Endodermal cell (in vitro differentiated cells): ENCODE measurements at regions not wholly inside any gene's neighbourhood (a gene's known extent, or its start where the extent isn't known, plus 50 kb on each side); places are given as distances from the start of the nearest gene placed in this dataset.

Experiments used
- DNase-seq: peaks from one replicate; pipeline ENCODE4 v3.0.0-alpha.2; 2017
- H3K27ac ChIP-seq: 2 replicates; pipeline ENCODE4 v1.5.1; 2013; ENCODE audit warnings: mild to moderate bottlenecking, low read depth, low read length, moderate library complexity
- H3K27me3 ChIP-seq: 2 replicates; pipeline ENCODE4 v1.6.1; 2013; ENCODE audit warnings: mild to moderate bottlenecking, low read length, moderate library complexity; ENCODE audit not compliant: insufficient read depth, control insufficient read depth, poor library complexity, severe bottlenecking
- H3K36me3 ChIP-seq: 2 replicates; pipeline ENCODE4 v1.7.0; 2013; ENCODE audit warnings: mild to moderate bottlenecking, low read length, moderate library complexity; ENCODE audit not compliant: control insufficient read depth, insufficient read depth
- H3K4me1 ChIP-seq: one replicate; pipeline ENCODE4 v1.7.0; 2013; ENCODE audit warnings: low read length; ENCODE audit not compliant: control insufficient read depth, insufficient read depth
- H3K4me3 ChIP-seq: 2 replicates; pipeline ENCODE4 v1.5.1; 2013; ENCODE audit warnings: mild to moderate bottlenecking, low read length, moderate library complexity
- H3K9ac ChIP-seq: 2 replicates; pipeline ENCODE4 v1.6.1; 2013; ENCODE audit warnings: mild to moderate bottlenecking, low read length, moderate library complexity; ENCODE audit not compliant: poor library complexity, severe bottlenecking; ENCODE audit errors: extremely low read depth
- H3K9me3 ChIP-seq: 2 replicates; pipeline ENCODE4 v1.6.1; 2013; ENCODE audit warnings: mild to moderate bottlenecking, low read length, moderate library complexity; ENCODE audit not compliant: control insufficient read depth
- H3K27ac Mint-ChIP-seq: 2 replicates; pipeline ENCODE4 v1.8.0; 2020; ENCODE audit warnings: mixed read lengths
- H3K27me3 Mint-ChIP-seq: 2 replicates; pipeline ENCODE4 v1.8.0; 2021; ENCODE audit warnings: mild to moderate bottlenecking, mixed read lengths; ENCODE audit not compliant: insufficient read depth
- H3K36me3 Mint-ChIP-seq: 2 replicates; pipeline ENCODE4 v1.8.0; 2020; ENCODE audit warnings: low read depth, mixed read lengths
- H3K4me1 Mint-ChIP-seq: 2 replicates; pipeline ENCODE4 v1.8.0; 2020; ENCODE audit warnings: mixed read lengths
- H3K4me3 Mint-ChIP-seq: 2 replicates; pipeline ENCODE4 v1.8.0; 2020; ENCODE audit warnings: mild to moderate bottlenecking, moderate library complexity, mixed read lengths
- H3K9me3 Mint-ChIP-seq: 2 replicates; pipeline ENCODE4 v1.8.0; 2020; ENCODE audit warnings: mild to moderate bottlenecking, mixed read lengths
- WGBS, 2 experiments: methylation state at CpG; one replicate each; pipeline versions ENCODE4 v1.1.5 to v1.1.7; 2013; ENCODE audit warnings: missing lambda C conversion rate in 2 of 2, mixed read lengths in 1 of 2; ENCODE audit not compliant: insufficient coverage in 1 of 2, insufficient read length in 1 of 2; 5-methylcytosine and 5-hydroxymethylcytosine counted together
- TF ChIP-seq, protein P1 (sequence below): fragments of 200-600 bp; sonication (generic); conservative IDR thresholded peaks from 2 replicates; pipeline ENCODE4 v1.5.0; 2021; ENCODE audit warnings: antibody characterized with exemption, mild to moderate bottlenecking

DNA sequence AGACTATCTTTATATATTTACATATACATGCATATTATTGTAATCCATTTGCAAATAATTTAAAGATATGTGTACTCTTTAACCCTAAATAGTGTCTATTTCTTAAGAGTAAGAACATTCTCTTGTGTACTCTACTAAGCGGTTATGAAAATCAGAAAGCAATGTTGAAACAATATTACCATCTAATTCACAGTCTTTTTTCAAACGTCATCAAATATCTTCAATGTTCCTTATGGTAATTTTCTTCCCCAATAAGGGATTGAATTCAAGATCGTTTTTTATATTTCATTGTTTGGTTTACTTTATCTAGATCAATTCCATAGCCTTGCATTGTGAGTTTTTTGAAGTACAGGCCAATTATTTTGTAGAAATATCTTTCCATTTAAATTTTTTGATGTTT, 1647.4 kb upstream of the PRR20A start:
- no peak for DNase-seq
- Mint-ChIP-seq H3K9me3 (peaks cover 7% of the 10 kb centered on the region), H3K4me1 (peaks cover 11% of the 10 kb centered on the region), H3K27me3 (no peaks in the 10 kb centered on the region), H3K4me3 (no peak overlapping the region), H3K36me3 (peaks cover 2% of the 10 kb centered on the region), H3K27ac (no peak overlapping the region)
- TF ChIP-seq, protein P1, sequence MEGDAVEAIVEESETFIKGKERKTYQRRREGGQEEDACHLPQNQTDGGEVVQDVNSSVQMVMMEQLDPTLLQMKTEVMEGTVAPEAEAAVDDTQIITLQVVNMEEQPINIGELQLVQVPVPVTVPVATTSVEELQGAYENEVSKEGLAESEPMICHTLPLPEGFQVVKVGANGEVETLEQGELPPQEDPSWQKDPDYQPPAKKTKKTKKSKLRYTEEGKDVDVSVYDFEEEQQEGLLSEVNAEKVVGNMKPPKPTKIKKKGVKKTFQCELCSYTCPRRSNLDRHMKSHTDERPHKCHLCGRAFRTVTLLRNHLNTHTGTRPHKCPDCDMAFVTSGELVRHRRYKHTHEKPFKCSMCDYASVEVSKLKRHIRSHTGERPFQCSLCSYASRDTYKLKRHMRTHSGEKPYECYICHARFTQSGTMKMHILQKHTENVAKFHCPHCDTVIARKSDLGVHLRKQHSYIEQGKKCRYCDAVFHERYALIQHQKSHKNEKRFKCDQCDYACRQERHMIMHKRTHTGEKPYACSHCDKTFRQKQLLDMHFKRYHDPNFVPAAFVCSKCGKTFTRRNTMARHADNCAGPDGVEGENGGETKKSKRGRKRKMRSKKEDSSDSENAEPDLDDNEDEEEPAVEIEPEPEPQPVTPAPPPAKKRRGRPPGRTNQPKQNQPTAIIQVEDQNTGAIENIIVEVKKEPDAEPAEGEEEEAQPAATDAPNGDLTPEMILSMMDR, result no peak
- WGBS, 2 experiments, result 93 to 95% methylated on average over 2 of the region's 3 CpGs
- Histone ChIP-seq H3K9me3 (peaks cover 10% of the 10 kb centered on the region), H3K36me3 (no peaks in the 10 kb centered on the region), H3K27ac (no peak overlapping the region), H3K4me1 (no peaks in the 10 kb centered on the region), H3K27me3 (no peaks in the 10 kb centered on the region), H3K9ac (no peak overlapping the region), H3K4me3 (no peak overlapping the region)

DNA sequence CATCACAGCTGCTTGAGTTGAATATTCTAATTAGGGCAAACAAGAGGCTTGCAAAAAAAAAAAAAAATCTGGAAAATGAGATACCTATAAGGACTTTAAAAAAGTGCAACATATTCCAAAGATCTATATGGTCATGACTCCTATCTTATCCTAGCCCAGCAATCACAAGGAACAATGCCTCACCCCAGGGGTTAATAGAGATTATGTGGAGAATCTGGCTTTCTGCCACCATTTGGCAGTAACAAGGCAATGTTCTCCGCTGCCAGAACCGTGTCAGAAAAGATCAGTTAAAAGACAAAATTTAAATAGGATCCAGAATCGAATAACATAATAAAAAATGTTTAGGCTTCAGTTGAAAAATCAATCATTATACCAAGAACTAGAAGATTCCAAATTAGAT, 1643.2 kb upstream of the PRR20A start:
- 85 to 90% methylated on average over 2 of the region's 3 CpGs for WGBS, 2 experiments
- peaks cover 22% of the 10 kb centered on the region for H3K4me1 Mint-ChIP-seq
- peak; percentile 48 for DNase-seq

DNA sequence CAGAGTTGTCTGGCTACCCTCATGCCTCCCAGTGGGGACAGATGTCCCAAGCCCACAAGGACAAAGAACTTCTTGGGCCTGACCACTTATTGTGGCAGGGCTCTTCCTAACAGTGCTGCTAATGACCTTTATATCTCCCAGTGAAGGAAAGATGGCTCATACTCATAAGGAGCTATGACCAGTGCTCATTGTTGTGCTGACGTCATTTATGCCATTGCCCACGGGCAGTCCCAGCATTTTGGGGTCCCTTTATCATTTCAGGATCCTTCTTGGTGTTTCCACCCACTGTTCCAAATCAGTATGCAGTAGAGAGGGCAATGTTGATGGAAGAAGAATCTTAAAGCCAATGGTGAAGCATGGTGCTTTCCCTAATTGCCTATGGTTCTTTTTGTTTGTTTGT, 1640.0 kb upstream of the PRR20A start:
- H3K27me3 Mint-ChIP-seq, result no peaks in the 10 kb centered on the region
- Histone ChIP-seq H3K4me1 (no peaks in the 10 kb centered on the region), H3K9ac (no peak overlapping the region), H3K27me3 (no peaks in the 10 kb centered on the region), H3K36me3 (no peaks in the 10 kb centered on the region), H3K27ac (no peak overlapping the region), H3K9me3 (peaks cover 21% of the 10 kb centered on the region), H3K4me3 (no peak overlapping the region)
- H3K4me3 Mint-ChIP-seq, result no peak overlapping the region
- H3K27ac Mint-ChIP-seq, result no peak overlapping the region
- DNase-seq, result no peak
- H3K9me3 Mint-ChIP-seq, result peaks cover 23% of the 10 kb centered on the region
- WGBS, 2 experiments, result 94 to 100% methylated on average over 2 of the region's 2 CpGs
- peaks cover 2% of the 10 kb centered on the region for H3K36me3 Mint-ChIP-seq
- H3K4me1 Mint-ChIP-seq, result peaks cover 18% of the 10 kb centered on the region
- TF ChIP-seq, protein P1, result no peak

More for the DNA sequence above, 1643.2 kb upstream of the PRR20A start:
- Mint-ChIP-seq H3K4me3 (no peak overlapping the region), H3K9me3 (peaks cover 7% of the 10 kb centered on the region), H3K27ac (no peak overlapping the region), H3K36me3 (peaks cover 2% of the 10 kb centered on the region), H3K27me3 (no peaks in the 10 kb centered on the region)
- TF ChIP-seq, protein P1, result no peak
- H3K9me3 ChIP-seq, result peaks cover 10% of the 10 kb centered on the region
- H3K36me3 ChIP-seq, result no peaks in the 10 kb centered on the region
- no peaks in the 10 kb centered on the region for H3K27me3 ChIP-seq
- H3K27ac ChIP-seq, result no peak overlapping the region
- no peak overlapping the region for H3K4me3 ChIP-seq
- H3K4me1 ChIP-seq, result no peaks in the 10 kb centered on the region
- no peak overlapping the region for H3K9ac ChIP-seq
